ENCODE measurements at regions not wholly inside any gene's neighbourhood (a gene's known extent, or its start where the extent isn't known, plus 50 kb on each side); places are given as distances from the start of the nearest gene placed in this dataset.

DNA sequence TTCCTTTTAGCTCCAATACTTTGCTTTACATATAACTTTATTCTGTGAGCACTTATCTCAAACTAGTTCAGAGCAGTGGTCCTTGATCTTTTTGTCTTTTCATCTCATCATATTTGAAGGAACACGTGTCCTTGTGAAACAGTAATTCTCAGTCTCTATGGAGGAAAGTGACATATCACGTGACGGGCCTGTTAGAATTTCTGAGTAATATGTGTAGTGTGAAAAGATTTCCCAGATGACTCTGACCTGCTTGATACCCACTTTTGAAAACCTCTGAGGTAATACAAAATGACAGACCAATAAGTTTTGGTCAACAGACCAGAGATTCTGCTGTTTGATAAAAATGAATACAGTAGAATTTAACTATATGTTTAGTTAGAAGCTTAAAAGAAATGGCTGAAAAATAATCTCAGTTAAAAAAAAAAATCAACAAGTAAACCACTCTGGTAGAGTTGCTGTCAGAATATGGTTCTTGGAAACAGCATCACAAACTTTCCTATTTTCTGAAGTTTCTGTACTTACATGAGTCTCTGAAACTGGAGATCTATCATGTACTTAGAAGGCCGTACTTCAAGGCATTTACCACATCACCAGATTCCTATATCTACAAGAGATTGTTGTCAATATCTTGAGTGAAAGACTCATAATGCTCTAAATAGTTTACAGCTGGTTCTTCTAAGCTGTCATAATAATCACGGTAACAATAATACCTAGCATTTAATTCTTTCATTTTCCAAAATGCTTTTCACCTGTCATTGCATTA, 590.2 kb upstream of the TBL1XR1 start:
- TF ChIP-seq TAF1 (IDR thresholded peaks at IDR 0.05; ENCODE audit: borderline replicate concordance, insufficient read depth, low read length) (no peak), SIN3A (IDR thresholded peaks at IDR 0.05; ENCODE audit: borderline replicate concordance, insufficient read depth, low read length) (no peak), POLR2AphosphoS5 (IDR thresholded peaks at IDR 0.05; ENCODE audit: low read depth, low read length) (no peak)
- TF ChIP-seq, protein P1, sequence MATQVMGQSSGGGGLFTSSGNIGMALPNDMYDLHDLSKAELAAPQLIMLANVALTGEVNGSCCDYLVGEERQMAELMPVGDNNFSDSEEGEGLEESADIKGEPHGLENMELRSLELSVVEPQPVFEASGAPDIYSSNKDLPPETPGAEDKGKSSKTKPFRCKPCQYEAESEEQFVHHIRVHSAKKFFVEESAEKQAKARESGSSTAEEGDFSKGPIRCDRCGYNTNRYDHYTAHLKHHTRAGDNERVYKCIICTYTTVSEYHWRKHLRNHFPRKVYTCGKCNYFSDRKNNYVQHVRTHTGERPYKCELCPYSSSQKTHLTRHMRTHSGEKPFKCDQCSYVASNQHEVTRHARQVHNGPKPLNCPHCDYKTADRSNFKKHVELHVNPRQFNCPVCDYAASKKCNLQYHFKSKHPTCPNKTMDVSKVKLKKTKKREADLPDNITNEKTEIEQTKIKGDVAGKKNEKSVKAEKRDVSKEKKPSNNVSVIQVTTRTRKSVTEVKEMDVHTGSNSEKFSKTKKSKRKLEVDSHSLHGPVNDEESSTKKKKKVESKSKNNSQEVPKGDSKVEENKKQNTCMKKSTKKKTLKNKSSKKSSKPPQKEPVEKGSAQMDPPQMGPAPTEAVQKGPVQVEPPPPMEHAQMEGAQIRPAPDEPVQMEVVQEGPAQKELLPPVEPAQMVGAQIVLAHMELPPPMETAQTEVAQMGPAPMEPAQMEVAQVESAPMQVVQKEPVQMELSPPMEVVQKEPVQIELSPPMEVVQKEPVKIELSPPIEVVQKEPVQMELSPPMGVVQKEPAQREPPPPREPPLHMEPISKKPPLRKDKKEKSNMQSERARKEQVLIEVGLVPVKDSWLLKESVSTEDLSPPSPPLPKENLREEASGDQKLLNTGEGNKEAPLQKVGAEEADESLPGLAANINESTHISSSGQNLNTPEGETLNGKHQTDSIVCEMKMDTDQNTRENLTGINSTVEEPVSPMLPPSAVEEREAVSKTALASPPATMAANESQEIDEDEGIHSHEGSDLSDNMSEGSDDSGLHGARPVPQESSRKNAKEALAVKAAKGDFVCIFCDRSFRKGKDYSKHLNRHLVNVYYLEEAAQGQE (IDR thresholded peaks at IDR 0.05; ENCODE audit: insufficient read depth in 1 of 2, low read depth in 2 of 2, low read length in 2 of 2), result no peak
